ENCODE measurements at regions not wholly inside any gene's neighbourhood (a gene's known extent, or its start where the extent isn't known, plus 50 kb on each side); places are given as distances from the start of the nearest gene placed in this dataset.

- TF ChIP-seq POLR2A (IDR thresholded peaks at IDR 0.05) (no peak), CTCF (IDR thresholded peaks at IDR 0.05) (no peak), EP300 (IDR thresholded peaks at IDR 0.05) (no peak)
- H3K36me3 ChIP-seq = no peaks in the 10 kb centered on the region
Observed at GRCh38 chr20:57878786-57879424, 169.1 kb upstream of the PMEPA1 start.

GRCh38 chr20:57877995-57878394, 168.2 kb upstream of the PMEPA1 start:
- peaks cover 0 to 27% (median 5%) of the 10 kb centered on the region in 4 donors for H3K4me1 ChIP-seq
- no peak overlapping the region for H3K27ac ChIP-seq
- no peaks in the 10 kb centered on the region for H3K27me3 ChIP-seq
- no peaks in the 10 kb centered on the region for H3K9me3 ChIP-seq
- TF ChIP-seq EP300 (IDR thresholded peaks at IDR 0.05) (no peak), CTCF (IDR thresholded peaks at IDR 0.05) (no peak), POLR2A (IDR thresholded peaks at IDR 0.05) (no peak)
- no peak overlapping the region for H3K4me3 ChIP-seq
- 91 to 93% methylated on average over 4 of the region's 4 CpGs for WGBS, 2 donors
- DNase-seq (ENCODE audit: low spot score in 2 of 2) = no peak
- no peaks in the 10 kb centered on the region for H3K36me3 ChIP-seq

More at GRCh38 chr20:57878786-57879424, 169.1 kb upstream of the PMEPA1 start:
- Histone ChIP-seq H3K4me1 (peaks cover 0 to 27% (median 5%) of the 10 kb centered on the region in 4 donors), H3K27me3 (no peaks in the 10 kb centered on the region), H3K4me3 (no peak overlapping the region), H3K9me3 (no peaks in the 10 kb centered on the region), H3K27ac (peak overlapping the region in 1 of 4 donors; percentile 75)
- 86 to 97% methylated on average over 8 of the region's 8 CpGs for WGBS, 2 donors
- no peak for DNase-seq (ENCODE audit: low spot score in 2 of 2)

GRCh38 chr20:57877131-57877824, 167.5 kb upstream of the PMEPA1 start:
- Histone ChIP-seq H3K36me3 (no peaks in the 10 kb centered on the region), H3K4me3 (no peak overlapping the region), H3K27me3 (no peaks in the 10 kb centered on the region), H3K4me1 (peaks cover 0 to 20% (median 5%) of the 10 kb centered on the region in 4 donors), H3K9me3 (no peaks in the 10 kb centered on the region), H3K27ac (no peak overlapping the region)
- TF ChIP-seq CTCF (IDR thresholded peaks at IDR 0.05) = no peak
- no peak for TF ChIP-seq EP300 (IDR thresholded peaks at IDR 0.05)
- TF ChIP-seq POLR2A (IDR thresholded peaks at IDR 0.05) = no peak
- 76 to 84% methylated on average over 16 of the region's 16 CpGs for WGBS, 2 donors
- DNase-seq (ENCODE audit: low spot score in 2 of 2) = no peak

GRCh38 chr20:57876163-57876562, 166.3 kb upstream of the PMEPA1 start:
- Histone ChIP-seq H3K27me3 (no peaks in the 10 kb centered on the region), H3K27ac (no peak overlapping the region), H3K4me3 (no peak overlapping the region), H3K4me1 (peaks cover 0 to 18% (median 5%) of the 10 kb centered on the region in 4 donors), H3K36me3 (no peaks in the 10 kb centered on the region), H3K9me3 (no peaks in the 10 kb centered on the region)
- no peak for DNase-seq (ENCODE audit: low spot score in 2 of 2)
- TF ChIP-seq EP300 (IDR thresholded peaks at IDR 0.05) = no peak
- TF ChIP-seq POLR2A (IDR thresholded peaks at IDR 0.05) = no peak
- TF ChIP-seq CTCF (IDR thresholded peaks at IDR 0.05) = no peak
- 92 to 93% methylated on average over 4 of the region's 4 CpGs for WGBS, 2 donors

- 96 to 98% methylated on average over 7 of the region's 7 CpGs for WGBS, 2 donors
Observed at GRCh38 chr20:57874141-57874540, 164.3 kb upstream of the PMEPA1 start.

More at GRCh38 chr20:57874141-57874540, 164.3 kb upstream of the PMEPA1 start:
- Histone ChIP-seq H3K27me3 (no peaks in the 10 kb centered on the region), H3K36me3 (no peaks in the 10 kb centered on the region), H3K4me1 (no peaks in the 10 kb centered on the region), H3K27ac (no peak overlapping the region), H3K9me3 (no peaks in the 10 kb centered on the region), H3K4me3 (no peak overlapping the region)
- TF ChIP-seq CTCF (IDR thresholded peaks at IDR 0.05) (no peak), POLR2A (IDR thresholded peaks at IDR 0.05) (no peak), EP300 (IDR thresholded peaks at IDR 0.05) (no peak)
- DNase-seq (ENCODE audit: low spot score in 2 of 2) = no peak

Measured in tibial nerve (tissue), 4 donors.